ENCODE measurements at regions not wholly inside any gene's neighbourhood (a gene's known extent, or its start where the extent isn't known, plus 50 kb on each side); places are given as distances from the start of the nearest gene placed in this dataset.

DNA sequence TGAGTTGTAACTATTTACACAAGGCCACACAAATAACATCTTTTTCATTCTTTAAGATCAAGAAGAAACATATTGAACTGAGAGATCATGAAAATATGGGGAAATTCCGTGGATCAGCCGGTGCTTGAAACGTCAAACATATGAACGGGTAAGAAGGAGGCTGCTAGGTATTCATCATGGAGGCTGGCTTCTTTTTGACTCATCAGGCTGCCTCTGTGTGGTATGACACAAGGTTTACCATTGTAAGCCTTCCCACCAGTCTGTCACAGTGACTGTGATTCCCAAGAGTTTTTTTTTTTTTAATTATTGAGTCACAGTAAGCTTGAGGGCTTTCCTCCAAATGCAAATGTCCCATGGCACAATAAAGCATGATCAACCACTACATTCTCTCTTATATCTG lies 506.9 kb downstream of the BCL11A start:
- no peak overlapping the region for H3K27ac ChIP-seq (ENCODE audit: low read depth, low read length)
- H3K18ac ChIP-seq (ENCODE audit: extremely low read depth, low read length) = no peak overlapping the region
- H3K23me2 ChIP-seq (ENCODE audit: low read depth, low read length) = no peaks in the 10 kb centered on the region
- H3K14ac ChIP-seq (ENCODE audit: insufficient read length) = no peak overlapping the region
- TF ChIP-seq JUND (IDR thresholded peaks at IDR 0.05; ENCODE audit: low read length) (no peak), BRCA1 (IDR thresholded peaks at IDR 0.05; ENCODE audit: low read depth, low read length) (no peak), CEBPB (IDR thresholded peaks at IDR 0.05; ENCODE audit: low read depth, low read length) (no peak), JUN (IDR thresholded peaks at IDR 0.05; ENCODE audit: low read depth, low read length) (no peak), TCF12 (IDR thresholded peaks at IDR 0.05; ENCODE audit: low read depth, low read length) (no peak), ATF3 (IDR thresholded peaks at IDR 0.05; ENCODE audit: insufficient read depth, low read depth, low read length) (no peak), KDM5A (IDR thresholded peaks at IDR 0.05; ENCODE audit: low read length) (no peak), POU5F1 (IDR thresholded peaks at IDR 0.05; ENCODE audit: low read depth, low read length) (no peak), SP2 (IDR thresholded peaks at IDR 0.05; ENCODE audit: low read length) (no peak), GTF2F1 (IDR thresholded peaks at IDR 0.05; ENCODE audit: borderline replicate concordance, low read depth, low read length) (no peak), CBX8 (IDR thresholded peaks at IDR 0.05; ENCODE audit: borderline replicate concordance, low read depth, low read length) (no peak), SRF (IDR thresholded peaks at IDR 0.05; ENCODE audit: low read depth, low read length) (no peak)
- no peak overlapping the region for H3K4me2 ChIP-seq (ENCODE audit: insufficient read depth in 1 of 2, low read depth in 2 of 2, low read length in 2 of 2)
- no peaks in the 10 kb centered on the region for H3K79me2 ChIP-seq (ENCODE audit: control insufficient read depth in 1 of 2, insufficient read depth in 2 of 2, low read length in 2 of 2)
- H2BK15ac ChIP-seq (ENCODE audit: low read length) = no peak overlapping the region
- H3K36me3 ChIP-seq (ENCODE audit: control insufficient read depth in 2 of 4, insufficient read depth in 4 of 4, low read length in 3 of 4) = no peaks in the 10 kb centered on the region
- H3K23ac ChIP-seq (ENCODE audit: insufficient read length) = no peak overlapping the region
- POLR2A ChIA-PET (ENCODE audit: partially characterized antibody) = no interaction called here
- 96% methylated on average over 4 of the region's 4 CpGs; no CpG with 5 or more reads in 1 of the 2 experiments for WGBS, 2 experiments (ENCODE audit: extremely low coverage in 1 of 2, insufficient coverage in 1 of 2, insufficient read length in 1 of 2, insufficient replicate concordance in 2 of 2, low coverage in 1 of 2, low lambda C conversion rate in 2 of 2, missing lambda C conversion rate in 1 of 2)
- DNase-seq (ENCODE audit: low read depth in 1 of 2, low spot score in 2 of 2) (no peak), FAIRE-seq (no peak)
- no peak overlapping the region for H2BK20ac ChIP-seq (ENCODE audit: low read length)
- H2BK120ac ChIP-seq (replicated peaks; ENCODE audit: low read depth, low read length) = no peak overlapping the region
- no peaks in the 10 kb centered on the region for H3K4me1 ChIP-seq (replicated peaks in 1 of 4; ENCODE audit: control insufficient read depth in 3 of 4, insufficient read depth in 4 of 4, low read length in 3 of 4)
- H4K91ac ChIP-seq (replicated peaks; ENCODE audit: insufficient read length, low read length) = no peak overlapping the region
- H2BK5ac ChIP-seq (ENCODE audit: low read depth, low read length) = no peak overlapping the region
- no peak overlapping the region for H2AK5ac ChIP-seq (ENCODE audit: low read depth, low read length)
- H4K8ac ChIP-seq (ENCODE audit: extremely low read depth, insufficient read depth, low read length) = no peak overlapping the region
- H3K4ac ChIP-seq (replicated peaks; ENCODE audit: insufficient read length, low read depth, low read length) = no peak overlapping the region
- CTCF ChIA-PET (ENCODE audit: partially characterized antibody) = no interaction called here
- H3K4me3 ChIP-seq (ENCODE audit: extremely low read depth in 1 of 4, insufficient read depth in 2 of 4, low read depth in 3 of 4, low read length in 4 of 4) = no peak overlapping the region
- H2AFZ ChIP-seq (ENCODE audit: low read length) = no peak overlapping the region
- no peaks in the 10 kb centered on the region for H3K9me3 ChIP-seq (ENCODE audit: insufficient read depth in 2 of 2, low read depth in 1 of 2, low read length in 1 of 2)
- H3K9ac ChIP-seq (replicated peaks in 1 of 4; ENCODE audit: extremely low read depth in 1 of 4, low read depth in 3 of 4, low read length in 3 of 4) = no peak overlapping the region
- no peak overlapping the region for H3K56ac ChIP-seq (replicated peaks; ENCODE audit: insufficient read length, low read depth, low read length)
- H4K20me1 ChIP-seq (replicated peaks in 1 of 2; ENCODE audit: control insufficient read depth in 1 of 2, insufficient read depth in 2 of 2, low read length in 2 of 2) = no peaks in the 10 kb centered on the region
- H3K79me1 ChIP-seq (ENCODE audit: low read depth, low read length) = no peaks in the 10 kb centered on the region
- H4K5ac ChIP-seq (ENCODE audit: insufficient read length, low read depth, low read length) = no peak overlapping the region
- H3K27me3 ChIP-seq (replicated peaks in 1 of 4; ENCODE audit: control insufficient read depth in 3 of 4, extremely low read depth in 1 of 4, insufficient read depth in 3 of 4, low read length in 3 of 4) = no peaks in the 10 kb centered on the region
- H2BK12ac ChIP-seq (ENCODE audit: low read depth, low read length) = no peak overlapping the region
